KMS-11 (cell line): ENCODE measurements at regions not wholly inside any gene's neighbourhood (a gene's known extent, or its start where the extent isn't known, plus 50 kb on each side); places are given as distances from the start of the nearest gene placed in this dataset.

ENCODE experiments used
- H2AFZ ChIP-seq: fragments of 200-600 bp; sonication (generic); 2 replicates; pipeline ENCODE4 v1.6.1; 2016; ENCODE audit warnings: antibody characterized with exemption, mixed run types, low read depth
- H3K27ac ChIP-seq: fragments of 200-600 bp; sonication (generic); 2 replicates; pipeline ENCODE4 v1.6.1; 2016; ENCODE audit warnings: mild to moderate bottlenecking, mixed run types
- H3K27me3 ChIP-seq: fragments of 200-600 bp; sonication (generic); 2 replicates; pipeline ENCODE4 v1.6.1; 2017; ENCODE audit warnings: mild to moderate bottlenecking, low read depth, mixed run types, moderate library complexity; ENCODE audit not compliant: insufficient read depth
- H3K36me3 ChIP-seq: fragments of 200-600 bp; sonication (generic); 2 replicates; pipeline ENCODE4 v1.6.1; 2017; ENCODE audit warnings: mild to moderate bottlenecking, mixed run types; ENCODE audit not compliant: insufficient read depth
- H3K4me1 ChIP-seq: fragments of 200-600 bp; sonication (generic); 2 replicates; pipeline ENCODE4 v1.6.1; 2016; ENCODE audit warnings: mild to moderate bottlenecking, low read depth, mixed run types; ENCODE audit not compliant: poor library complexity, severe bottlenecking
- H3K4me2 ChIP-seq: fragments of 200-600 bp; sonication (generic); 2 replicates; pipeline ENCODE4 v1.7.0; 2016; ENCODE audit warnings: mild to moderate bottlenecking, mixed run types
- H3K4me3 ChIP-seq: fragments of 200-600 bp; sonication (generic); IDR thresholded peaks from 2 replicates; pipeline ENCODE4 v1.6.1; 2017; ENCODE audit warnings: low read depth, low read length, mixed read lengths; ENCODE audit not compliant: insufficient read depth
- H3K79me2 ChIP-seq: fragments of 200-600 bp; sonication (generic); 2 replicates; pipeline ENCODE4 v1.6.1; 2016; ENCODE audit warnings: low read depth, mixed run types; ENCODE audit not compliant: insufficient read depth
- H3K9ac ChIP-seq: fragments of 200-600 bp; sonication (generic); 2 replicates; pipeline ENCODE4 v1.6.1; 2016; ENCODE audit warnings: mild to moderate bottlenecking, mixed run types
- H4K20me1 ChIP-seq: fragments of 200-600 bp; sonication (generic); 2 replicates; pipeline ENCODE4 v1.6.1; 2016; ENCODE audit warnings: mild to moderate bottlenecking, mixed run types; ENCODE audit not compliant: insufficient read depth
- TF ChIP-seq, protein P1 (sequence below): fragments of 200-600 bp; sonication (generic); conservative IDR thresholded peaks from 2 replicates; pipeline ENCODE4 v1.6.1; 2017; ENCODE audit warnings: low read depth, mild to moderate bottlenecking, antibody characterized with exemption, low read length, moderate library complexity, mixed read lengths

DNA sequence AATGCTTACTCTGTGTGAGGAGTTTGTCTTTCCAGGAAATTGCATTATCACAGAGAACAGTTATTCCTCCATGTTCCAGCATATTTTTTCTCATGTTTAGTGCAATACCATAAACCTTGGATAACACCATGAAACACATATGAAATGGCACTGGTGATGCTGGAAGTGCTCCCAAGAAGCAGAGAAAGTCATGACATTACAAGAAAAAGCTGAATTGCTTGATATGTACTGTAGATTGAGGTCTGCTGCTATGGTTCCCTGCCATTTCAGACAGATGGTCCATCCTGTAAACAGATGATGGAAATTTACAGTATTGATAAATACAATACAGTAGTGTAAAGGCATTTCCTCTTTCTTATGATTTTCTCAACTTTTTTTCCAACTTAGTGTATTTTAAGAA is 422.1 kb downstream of the LRRIQ3 start:
- no peak overlapping the region for H3K27ac ChIP-seq
- no peaks in the 10 kb centered on the region for H4K20me1 ChIP-seq
- H3K9ac ChIP-seq: no peak overlapping the region
- TF ChIP-seq, protein P1, sequence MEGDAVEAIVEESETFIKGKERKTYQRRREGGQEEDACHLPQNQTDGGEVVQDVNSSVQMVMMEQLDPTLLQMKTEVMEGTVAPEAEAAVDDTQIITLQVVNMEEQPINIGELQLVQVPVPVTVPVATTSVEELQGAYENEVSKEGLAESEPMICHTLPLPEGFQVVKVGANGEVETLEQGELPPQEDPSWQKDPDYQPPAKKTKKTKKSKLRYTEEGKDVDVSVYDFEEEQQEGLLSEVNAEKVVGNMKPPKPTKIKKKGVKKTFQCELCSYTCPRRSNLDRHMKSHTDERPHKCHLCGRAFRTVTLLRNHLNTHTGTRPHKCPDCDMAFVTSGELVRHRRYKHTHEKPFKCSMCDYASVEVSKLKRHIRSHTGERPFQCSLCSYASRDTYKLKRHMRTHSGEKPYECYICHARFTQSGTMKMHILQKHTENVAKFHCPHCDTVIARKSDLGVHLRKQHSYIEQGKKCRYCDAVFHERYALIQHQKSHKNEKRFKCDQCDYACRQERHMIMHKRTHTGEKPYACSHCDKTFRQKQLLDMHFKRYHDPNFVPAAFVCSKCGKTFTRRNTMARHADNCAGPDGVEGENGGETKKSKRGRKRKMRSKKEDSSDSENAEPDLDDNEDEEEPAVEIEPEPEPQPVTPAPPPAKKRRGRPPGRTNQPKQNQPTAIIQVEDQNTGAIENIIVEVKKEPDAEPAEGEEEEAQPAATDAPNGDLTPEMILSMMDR: no peak
- no peak overlapping the region for H3K4me2 ChIP-seq
- no peaks in the 10 kb centered on the region for H3K36me3 ChIP-seq
- no peaks in the 10 kb centered on the region for H3K79me2 ChIP-seq
- no peaks in the 10 kb centered on the region for H3K4me1 ChIP-seq
- no peaks in the 10 kb centered on the region for H3K27me3 ChIP-seq
- H2AFZ ChIP-seq: no peak overlapping the region
- no peak overlapping the region for H3K4me3 ChIP-seq

DNA sequence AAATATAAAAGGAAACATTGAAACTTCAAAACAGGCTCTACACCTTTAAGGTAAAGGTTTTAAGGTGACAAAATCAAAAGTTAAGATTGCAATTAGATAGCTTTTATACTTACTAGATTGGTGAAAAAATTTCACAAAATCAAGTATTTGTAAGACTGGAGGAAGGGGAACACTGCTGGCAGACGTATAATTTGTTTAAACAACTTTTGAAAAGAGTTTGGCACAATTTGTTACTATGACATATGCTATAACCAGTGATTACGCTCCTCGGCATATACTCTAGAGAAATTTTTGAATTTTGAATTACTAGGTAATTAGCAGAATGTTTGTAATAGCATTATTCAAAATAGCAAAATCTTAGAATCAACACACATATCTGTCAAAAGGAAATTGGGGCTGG is 425.0 kb downstream of the LRRIQ3 start:
- no peak overlapping the region for H2AFZ ChIP-seq
- H3K79me2 ChIP-seq: no peaks in the 10 kb centered on the region
- no peaks in the 10 kb centered on the region for H4K20me1 ChIP-seq
- H3K4me2 ChIP-seq: no peak overlapping the region
- H3K27ac ChIP-seq: no peak overlapping the region
- no peaks in the 10 kb centered on the region for H3K4me1 ChIP-seq
- no peak overlapping the region for H3K9ac ChIP-seq
- TF ChIP-seq, protein P1: no peak
- no peak overlapping the region for H3K4me3 ChIP-seq
- H3K36me3 ChIP-seq: no peaks in the 10 kb centered on the region
- H3K27me3 ChIP-seq: no peaks in the 10 kb centered on the region

DNA sequence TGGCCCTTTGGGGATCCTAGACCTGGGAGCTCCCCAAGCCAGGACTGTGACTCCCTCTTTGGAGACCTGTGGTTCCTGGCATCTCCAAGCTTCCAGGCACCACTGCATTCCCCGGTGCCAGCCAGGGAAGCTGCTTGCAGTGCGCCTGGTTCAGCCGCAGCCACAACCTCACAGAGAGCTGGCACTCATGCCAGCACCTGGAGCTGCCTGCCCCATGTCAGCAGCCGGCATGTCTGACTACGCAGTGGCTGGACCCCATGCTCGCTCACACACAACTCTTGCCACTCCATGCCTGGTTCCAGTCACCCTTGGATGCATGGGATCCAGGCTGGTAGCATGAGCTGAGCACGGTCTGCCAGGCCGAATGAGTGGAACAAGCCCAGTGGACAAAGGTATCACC is 426.6 kb downstream of the LRRIQ3 start:
- Histone ChIP-seq H2AFZ (no peak overlapping the region), H3K27ac (no peak overlapping the region), H4K20me1 (no peaks in the 10 kb centered on the region), H3K4me1 (no peaks in the 10 kb centered on the region), H3K79me2 (no peaks in the 10 kb centered on the region), H3K27me3 (no peaks in the 10 kb centered on the region), H3K9ac (no peak overlapping the region), H3K36me3 (no peaks in the 10 kb centered on the region), H3K4me2 (no peak overlapping the region), H3K4me3 (no peak overlapping the region)
- TF ChIP-seq, protein P1: no peak

DNA sequence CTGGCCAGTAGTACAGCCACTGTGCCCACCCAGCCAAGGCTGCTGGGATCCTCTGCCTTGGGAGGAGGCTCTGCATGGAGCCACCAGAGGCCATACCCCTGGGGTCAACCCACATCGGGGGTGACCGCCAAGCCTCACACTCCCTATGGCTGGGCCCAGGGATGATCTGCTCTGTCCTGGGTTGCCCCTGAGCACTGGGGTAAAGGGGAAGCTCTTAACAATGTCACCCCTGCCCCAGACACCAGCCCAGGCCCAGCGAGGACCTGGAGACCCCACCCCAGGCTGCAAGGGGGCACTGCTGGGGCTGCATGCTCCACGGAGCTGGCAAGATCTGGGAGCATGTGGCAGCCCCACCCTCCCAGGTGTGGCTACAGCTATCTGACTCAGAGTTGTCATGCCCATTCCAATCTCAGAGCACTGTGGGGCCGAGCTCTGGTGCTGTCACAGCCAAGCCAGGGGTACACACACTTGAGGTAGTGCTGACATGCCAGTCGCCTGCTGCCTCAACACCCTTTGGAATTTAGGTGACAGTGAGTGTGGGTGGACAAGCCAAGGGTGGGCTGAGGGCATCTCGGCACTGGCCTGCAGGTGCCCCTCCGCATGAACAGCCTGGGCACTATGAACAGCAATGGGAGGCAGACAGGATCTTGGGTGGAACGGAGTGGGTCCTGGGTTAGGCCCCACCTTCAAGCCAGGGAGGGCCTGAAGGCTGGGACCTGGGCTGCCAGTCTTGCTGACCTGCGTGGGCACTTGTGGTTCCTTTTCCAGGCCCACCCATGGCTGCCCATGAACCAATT is 427.7 kb downstream of the LRRIQ3 start:
- H2AFZ ChIP-seq: no peak overlapping the region
- TF ChIP-seq, protein P1: no peak
- no peak overlapping the region for H3K4me2 ChIP-seq
- no peaks in the 10 kb centered on the region for H3K27me3 ChIP-seq
- no peak overlapping the region for H3K4me3 ChIP-seq
- H3K27ac ChIP-seq: no peak overlapping the region
- no peaks in the 10 kb centered on the region for H4K20me1 ChIP-seq
- H3K9ac ChIP-seq: no peak overlapping the region
- no peaks in the 10 kb centered on the region for H3K79me2 ChIP-seq
- H3K36me3 ChIP-seq: no peaks in the 10 kb centered on the region
- H3K4me1 ChIP-seq: no peaks in the 10 kb centered on the region
